Fibroblast of lung (primary cell): ENCODE measurements at regions not wholly inside any gene's neighbourhood (a gene's known extent, or its start where the extent isn't known, plus 50 kb on each side); places are given as distances from the start of the nearest gene placed in this dataset.
A peak's percentile ranks its signal among the peaks of the same experiment; 100 is the strongest.

Experiments used
- DNase-seq, 2 donors: peaks; one replicate each; pipeline versions ENCODE4 v3.0.0 to v3.0.0-alpha.2; 2010; ENCODE audit warnings: low read depth in 2 of 2
- H2AFZ ChIP-seq: 2 replicates; pipeline ENCODE4 v1.5.1; 2012; ENCODE audit warnings: low read length, control low read depth, inconsistent platforms
- H3K27ac ChIP-seq: 2 replicates; pipeline ENCODE4 v1.5.1; 2011; ENCODE audit warnings: low read length, control low read depth; ENCODE audit not compliant: insufficient read depth
- H3K27me3 ChIP-seq: 2 replicates; pipeline ENCODE4 v1.5.1; 2011; ENCODE audit warnings: mild to moderate bottlenecking, low read length; ENCODE audit not compliant: control insufficient read depth, insufficient read depth
- H3K36me3 ChIP-seq: 2 replicates; pipeline ENCODE4 v1.5.1; 2011; ENCODE audit warnings: low read length; ENCODE audit not compliant: control insufficient read depth, insufficient read depth
- H3K4me1 ChIP-seq: 2 replicates; pipeline ENCODE4 v1.5.1; 2011; ENCODE audit warnings: low read length; ENCODE audit not compliant: control insufficient read depth, insufficient read depth; ENCODE audit errors: extremely low read depth
- H3K4me2 ChIP-seq: 2 replicates; pipeline ENCODE4 v1.5.1; 2011; ENCODE audit warnings: low read length, control low read depth; ENCODE audit not compliant: insufficient read depth; ENCODE audit errors: extremely low read depth
- H3K4me3 ChIP-seq, 4 experiments: fragments of 200-600 bp in 1 of 4; sonication (generic) in 1 of 4; replicated peaks in 1 of 4; 2 replicates each; pipeline ENCODE4 v1.5.1; 2011 to 2016; ENCODE audit warnings: low read length in 4 of 4, low read depth in 3 of 4, mild to moderate bottlenecking in 3 of 4, control low read depth in 2 of 4, inconsistent platforms in 1 of 4, mixed read lengths in 1 of 4; ENCODE audit not compliant: insufficient read depth in 1 of 4; ENCODE audit errors: control extremely low read depth in 1 of 4
- H3K79me2 ChIP-seq: 2 replicates; pipeline ENCODE4 v1.5.1; 2012; ENCODE audit warnings: mild to moderate bottlenecking, low read length, inconsistent platforms; ENCODE audit not compliant: control insufficient read depth, insufficient read depth
- H3K9ac ChIP-seq: 2 replicates; pipeline ENCODE4 v1.5.1; 2011; ENCODE audit warnings: mild to moderate bottlenecking, low read length, control low read depth; ENCODE audit not compliant: insufficient read depth
- H3K9me3 ChIP-seq: 2 replicates; pipeline ENCODE4 v1.5.1; 2012; ENCODE audit warnings: low read depth, low read length; ENCODE audit not compliant: control insufficient read depth, insufficient read depth
- H4K20me1 ChIP-seq: 2 replicates; pipeline ENCODE4 v1.5.1; 2011; ENCODE audit warnings: low read length; ENCODE audit not compliant: control insufficient read depth, insufficient read depth; ENCODE audit errors: extremely low read depth
- EZH2 ChIP-seq: IDR thresholded peaks from 2 replicates; pipeline ENCODE4 v1.5.1; 2012; ENCODE audit warnings: low read length, control low read depth, mild to moderate bottlenecking; ENCODE audit errors: missing control alignments
- TF ChIP-seq, protein P1 (sequence below), 2 donors: IDR thresholded peaks in 1 of 2; conservative IDR thresholded peaks in 1 of 2; 1 replicate in 1 of 2; 2 replicates in 1 of 2; pipeline ENCODE4 v1.5.1; 2011 to 2012; ENCODE audit warnings: low read length in 2 of 2, control low read depth in 1 of 2, inconsistent platforms in 1 of 2, low read depth in 1 of 2, mild to moderate bottlenecking in 1 of 2

DNA sequence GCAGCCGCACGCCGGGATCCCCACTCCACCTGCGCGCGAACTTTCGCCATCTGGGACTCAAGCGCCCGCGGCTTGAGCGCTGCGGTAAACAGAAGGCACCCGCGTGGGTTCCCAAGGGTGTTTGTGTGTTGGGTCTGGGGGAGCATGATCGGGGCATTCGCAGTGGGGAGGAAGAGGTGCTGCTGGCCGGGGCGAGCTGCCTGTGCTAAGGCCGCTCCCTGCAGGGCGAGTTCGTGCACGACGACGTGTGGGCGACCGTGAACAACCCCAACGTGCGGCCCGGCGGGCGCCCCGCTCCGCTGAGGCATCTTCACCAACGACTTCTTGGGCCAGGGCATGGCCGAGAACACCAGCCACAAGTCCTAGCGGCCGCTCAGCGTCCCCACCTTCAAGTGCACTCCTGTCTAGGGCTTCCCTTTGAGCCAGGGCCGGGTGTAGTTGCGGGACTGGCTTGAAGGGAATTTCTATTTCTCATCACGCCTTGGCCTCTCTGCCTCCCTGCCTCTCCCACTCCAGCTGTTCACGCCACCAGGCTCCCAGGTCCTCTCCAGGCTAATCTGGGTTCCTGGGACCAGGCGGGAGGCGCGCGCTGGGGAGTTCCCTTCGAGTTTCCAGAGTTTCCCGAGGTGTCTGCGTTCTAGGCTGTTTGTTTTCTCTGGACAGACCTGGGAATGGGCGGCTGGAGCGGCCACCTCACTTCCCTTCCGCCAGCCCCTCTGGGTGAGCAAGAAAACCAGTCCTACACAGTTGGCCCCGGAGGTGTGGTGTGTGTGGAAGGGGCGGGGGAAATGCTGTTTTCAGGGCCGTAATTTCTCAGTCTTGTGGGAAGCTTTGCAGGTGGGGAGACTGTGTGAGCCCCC lies 417.8 kb upstream of the TMTC1 start:
- Histone ChIP-seq H3K4me2 (no peak overlapping the region), H3K9ac (no peak overlapping the region), H3K9me3 (no peaks in the 10 kb centered on the region), H3K4me3 (peak overlapping the region in 1 of 4 experiments; percentile 7), H3K4me1 (no peaks in the 10 kb centered on the region), H4K20me1 (no peaks in the 10 kb centered on the region), H3K27ac (no peak overlapping the region), H3K79me2 (no peaks in the 10 kb centered on the region), H3K27me3 (peaks cover 7% of the 10 kb centered on the region), H3K36me3 (no peaks in the 10 kb centered on the region), H2AFZ (no peak overlapping the region)
- TF ChIP-seq, protein P1, sequence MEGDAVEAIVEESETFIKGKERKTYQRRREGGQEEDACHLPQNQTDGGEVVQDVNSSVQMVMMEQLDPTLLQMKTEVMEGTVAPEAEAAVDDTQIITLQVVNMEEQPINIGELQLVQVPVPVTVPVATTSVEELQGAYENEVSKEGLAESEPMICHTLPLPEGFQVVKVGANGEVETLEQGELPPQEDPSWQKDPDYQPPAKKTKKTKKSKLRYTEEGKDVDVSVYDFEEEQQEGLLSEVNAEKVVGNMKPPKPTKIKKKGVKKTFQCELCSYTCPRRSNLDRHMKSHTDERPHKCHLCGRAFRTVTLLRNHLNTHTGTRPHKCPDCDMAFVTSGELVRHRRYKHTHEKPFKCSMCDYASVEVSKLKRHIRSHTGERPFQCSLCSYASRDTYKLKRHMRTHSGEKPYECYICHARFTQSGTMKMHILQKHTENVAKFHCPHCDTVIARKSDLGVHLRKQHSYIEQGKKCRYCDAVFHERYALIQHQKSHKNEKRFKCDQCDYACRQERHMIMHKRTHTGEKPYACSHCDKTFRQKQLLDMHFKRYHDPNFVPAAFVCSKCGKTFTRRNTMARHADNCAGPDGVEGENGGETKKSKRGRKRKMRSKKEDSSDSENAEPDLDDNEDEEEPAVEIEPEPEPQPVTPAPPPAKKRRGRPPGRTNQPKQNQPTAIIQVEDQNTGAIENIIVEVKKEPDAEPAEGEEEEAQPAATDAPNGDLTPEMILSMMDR (conservative IDR thresholded peaks at IDR 0.05 in 1 of 2, IDR thresholded peaks at IDR 0.05 in 1 of 2; ENCODE audit: low read depth in 1 of 2, low read length in 2 of 2) = peak in 1 of 2 donors; percentile 13
- TF ChIP-seq EZH2 = no peak
- peak; percentile 14 to 20 for DNase-seq

DNA sequence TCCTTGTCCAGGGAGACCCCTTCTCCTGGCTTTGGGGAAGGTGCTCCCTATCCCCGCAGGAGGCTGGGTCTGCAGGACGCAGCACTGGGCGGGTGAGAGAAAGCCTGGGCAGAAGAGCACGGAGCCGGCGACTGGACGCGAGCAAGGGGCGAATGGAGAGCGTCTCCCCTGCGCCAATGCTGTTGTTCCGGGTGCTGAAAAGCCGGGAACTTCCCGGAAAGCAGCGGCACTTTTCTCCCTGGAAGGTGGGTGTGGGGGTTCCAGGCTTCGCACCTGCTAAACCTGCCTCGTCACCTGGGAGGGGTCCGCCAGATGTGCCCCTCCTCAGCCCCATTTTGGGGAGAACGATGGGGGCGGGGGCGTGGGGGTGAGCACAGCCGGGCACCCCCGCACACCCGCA lies 417.1 kb upstream of the TMTC1 start:
- no peaks in the 10 kb centered on the region for H3K36me3 ChIP-seq
- no peak overlapping the region for H3K27ac ChIP-seq
- no peak overlapping the region for H3K9ac ChIP-seq
- H3K9me3 ChIP-seq = no peaks in the 10 kb centered on the region
- peak; percentile 1 to 21 for DNase-seq
- no peak overlapping the region for H3K4me2 ChIP-seq
- no peaks in the 10 kb centered on the region for H4K20me1 ChIP-seq
- H3K27me3 ChIP-seq = peaks cover 7% of the 10 kb centered on the region
- TF ChIP-seq EZH2 = no peak
- TF ChIP-seq, protein P1 (conservative IDR thresholded peaks at IDR 0.05 in 1 of 2, IDR thresholded peaks at IDR 0.05 in 1 of 2; ENCODE audit: low read depth in 1 of 2, low read length in 2 of 2) = no peak
- H3K79me2 ChIP-seq = no peaks in the 10 kb centered on the region
- no peaks in the 10 kb centered on the region for H3K4me1 ChIP-seq
- no peak overlapping the region for H2AFZ ChIP-seq
- H3K4me3 ChIP-seq = peak overlapping the region in 1 of 4 experiments; percentile 7

DNA sequence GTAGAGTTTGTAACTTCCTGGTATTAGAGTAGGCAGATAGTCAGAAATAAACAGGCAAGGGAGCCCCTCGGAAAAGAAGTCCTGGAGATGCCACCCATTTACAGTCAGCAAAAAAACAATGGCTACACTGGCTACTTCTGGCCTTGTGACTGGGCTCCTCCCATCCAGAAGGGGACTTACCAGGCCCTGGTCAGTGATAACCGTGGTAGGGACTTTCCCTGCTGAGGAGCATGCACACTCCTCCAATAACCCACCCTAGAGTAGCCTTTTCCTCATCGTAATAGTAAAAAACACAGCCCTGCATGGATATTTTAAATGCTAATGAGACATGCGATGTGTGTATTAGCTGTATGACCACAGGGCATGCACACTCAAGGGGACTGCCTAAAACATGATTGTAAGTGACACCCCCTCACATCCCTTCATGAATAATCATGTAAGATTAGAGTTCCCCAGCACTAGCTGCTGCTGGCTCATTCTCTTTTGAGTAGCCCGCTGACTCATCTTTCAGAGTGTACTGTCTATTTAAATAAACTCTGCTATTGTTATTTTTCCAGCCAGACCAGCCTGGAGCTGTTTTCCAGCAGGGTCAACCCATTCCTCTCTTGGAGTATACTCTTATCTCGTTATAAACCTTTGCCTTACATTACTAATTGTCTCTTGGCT lies 413.8 kb upstream of the TMTC1 start:
- Histone ChIP-seq H3K4me3 (no peak overlapping the region), H3K9me3 (no peaks in the 10 kb centered on the region), H3K4me1 (no peaks in the 10 kb centered on the region), H3K9ac (no peak overlapping the region), H3K4me2 (no peak overlapping the region), H3K79me2 (no peaks in the 10 kb centered on the region), H4K20me1 (no peaks in the 10 kb centered on the region), H2AFZ (no peak overlapping the region), H3K27ac (no peak overlapping the region), H3K36me3 (no peaks in the 10 kb centered on the region), H3K27me3 (peaks cover 7% of the 10 kb centered on the region)
- TF ChIP-seq, protein P1 (conservative IDR thresholded peaks at IDR 0.05 in 1 of 2, IDR thresholded peaks at IDR 0.05 in 1 of 2; ENCODE audit: low read depth in 1 of 2, low read length in 2 of 2) = no peak
- no peak for TF ChIP-seq EZH2
- peak; percentile 26 to 84 for DNase-seq
